Left lung (tissue), 4 donors: ENCODE measurements at regions not wholly inside any gene's neighbourhood (a gene's known extent, or its start where the extent isn't known, plus 50 kb on each side); places are given as distances from the start of the nearest gene placed in this dataset.

ENCODE experiments used
- ATAC-seq: fragments of 200-7000 bp; cut with Tn5 transposase; one replicate; pipeline ENCODE4 v1.9.1; 2020; ENCODE audit warnings: moderate library complexity
- DNase-seq, 4 donors: peaks; one replicate each; pipeline ENCODE4 v3.0.0-alpha.2; 2013 to 2020
- H3K27ac ChIP-seq, 2 donors: fragments of 200-600 bp; sonication (generic) in 1 of 2; one replicate each; pipeline versions ENCODE4 v1.5.0 to v1.8.0; 2020 to 2021
- H3K27me3 ChIP-seq, 2 donors: fragments of 200-600 bp; sonication (generic) in 1 of 2; one replicate each; pipeline versions ENCODE4 v1.5.0 to v1.8.0; 2020 to 2021
- H3K36me3 ChIP-seq, 2 donors: fragments of 200-600 bp; sonication (generic) in 1 of 2; one replicate each; pipeline versions ENCODE4 v1.5.0 to v1.8.0; 2020 to 2021
- H3K4me1 ChIP-seq, 2 donors: fragments of 200-600 bp; one replicate each; pipeline ENCODE4 v1.8.0; 2021
- H3K4me3 ChIP-seq, 2 donors: fragments of 200-600 bp; sonication (generic) in 1 of 2; one replicate each; pipeline versions ENCODE4 v1.5.0 to v1.8.0; 2020 to 2021; ENCODE audit warnings: mild to moderate bottlenecking in 1 of 2
- H3K9me3 ChIP-seq, 2 donors: fragments of 200-600 bp; sonication (generic) in 1 of 2; one replicate each; pipeline versions ENCODE4 v1.5.0 to v1.8.0; 2020 to 2021
- intact Hi-C, 2 donors: fragments of 100-400 bp; cut with DNase I; formaldehyde crosslinking; loops; one replicate each; pipeline versions ENCODE4 v1.11.2 to v1.14.2; 2022
- TF ChIP-seq, protein P1 (sequence below), 2 donors: fragments of 200-600 bp; sonication (generic) in 1 of 2; IDR thresholded peaks; one replicate each; pipeline versions ENCODE4 v1.5.0 to v1.8.0; 2021; ENCODE audit warnings: antibody characterized with exemption in 2 of 2
- donor health status: DM: no; HTN: yes; CAD: no.
- donor health status: DM: no; HTN: no; CAD: no.

- Histone ChIP-seq H3K9me3 (peaks cover 0 to 25% of the 10 kb centered on the region in 2 donors), H3K27ac (no peak overlapping the region), H3K27me3 (no peaks in the 10 kb centered on the region), H3K36me3 (no peaks in the 10 kb centered on the region), H3K4me3 (no peak overlapping the region), H3K4me1 (no peaks in the 10 kb centered on the region)
- ATAC-seq (no peak), DNase-seq (no peak)
- TF ChIP-seq, protein P1, sequence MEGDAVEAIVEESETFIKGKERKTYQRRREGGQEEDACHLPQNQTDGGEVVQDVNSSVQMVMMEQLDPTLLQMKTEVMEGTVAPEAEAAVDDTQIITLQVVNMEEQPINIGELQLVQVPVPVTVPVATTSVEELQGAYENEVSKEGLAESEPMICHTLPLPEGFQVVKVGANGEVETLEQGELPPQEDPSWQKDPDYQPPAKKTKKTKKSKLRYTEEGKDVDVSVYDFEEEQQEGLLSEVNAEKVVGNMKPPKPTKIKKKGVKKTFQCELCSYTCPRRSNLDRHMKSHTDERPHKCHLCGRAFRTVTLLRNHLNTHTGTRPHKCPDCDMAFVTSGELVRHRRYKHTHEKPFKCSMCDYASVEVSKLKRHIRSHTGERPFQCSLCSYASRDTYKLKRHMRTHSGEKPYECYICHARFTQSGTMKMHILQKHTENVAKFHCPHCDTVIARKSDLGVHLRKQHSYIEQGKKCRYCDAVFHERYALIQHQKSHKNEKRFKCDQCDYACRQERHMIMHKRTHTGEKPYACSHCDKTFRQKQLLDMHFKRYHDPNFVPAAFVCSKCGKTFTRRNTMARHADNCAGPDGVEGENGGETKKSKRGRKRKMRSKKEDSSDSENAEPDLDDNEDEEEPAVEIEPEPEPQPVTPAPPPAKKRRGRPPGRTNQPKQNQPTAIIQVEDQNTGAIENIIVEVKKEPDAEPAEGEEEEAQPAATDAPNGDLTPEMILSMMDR (IDR thresholded peaks at IDR 0.05), result no peak
- intact Hi-C loops, result no loop called here
Measured at GRCh38 chr6:67558985-67559384, 1076.1 kb upstream of the ADGRB3 start.

- ATAC-seq (no peak), DNase-seq (no peak)
- no peaks in the 10 kb centered on the region for H3K36me3 ChIP-seq
- TF ChIP-seq, protein P1 (IDR thresholded peaks at IDR 0.05), result no peak
- no peaks in the 10 kb centered on the region for H3K4me1 ChIP-seq
- intact Hi-C loops, result no loop called here
- peaks cover 0 to 34% of the 10 kb centered on the region in 2 donors for H3K9me3 ChIP-seq
- no peak overlapping the region for H3K27ac ChIP-seq
- H3K4me3 ChIP-seq, result no peak overlapping the region
- no peaks in the 10 kb centered on the region for H3K27me3 ChIP-seq
Measured at GRCh38 chr6:67544851-67545452, 1090.1 kb upstream of the ADGRB3 start.

- Histone ChIP-seq H3K4me3 (no peak overlapping the region), H3K9me3 (peaks cover 0 to 30% of the 10 kb centered on the region in 2 donors), H3K27ac (no peak overlapping the region), H3K27me3 (no peaks in the 10 kb centered on the region), H3K36me3 (no peaks in the 10 kb centered on the region), H3K4me1 (no peaks in the 10 kb centered on the region)
- TF ChIP-seq, protein P1 (IDR thresholded peaks at IDR 0.05), result no peak
- no peak for ATAC-seq
- DNase-seq, result no peak
- intact Hi-C loops, result no loop called here
Measured at GRCh38 chr6:67541586-67541985, 1093.5 kb upstream of the ADGRB3 start.

GRCh38 chr6:67538032-67538431, 1097.0 kb upstream of the ADGRB3 start:
- Histone ChIP-seq H3K27ac (no peak overlapping the region), H3K9me3 (peaks cover 0 to 15% of the 10 kb centered on the region in 2 donors), H3K36me3 (no peaks in the 10 kb centered on the region), H3K27me3 (no peaks in the 10 kb centered on the region), H3K4me3 (no peak overlapping the region), H3K4me1 (no peaks in the 10 kb centered on the region)
- DNase-seq, result no peak
- intact Hi-C loops, result no loop called here
- TF ChIP-seq, protein P1 (IDR thresholded peaks at IDR 0.05), result no peak
- no peak for ATAC-seq

DNA sequence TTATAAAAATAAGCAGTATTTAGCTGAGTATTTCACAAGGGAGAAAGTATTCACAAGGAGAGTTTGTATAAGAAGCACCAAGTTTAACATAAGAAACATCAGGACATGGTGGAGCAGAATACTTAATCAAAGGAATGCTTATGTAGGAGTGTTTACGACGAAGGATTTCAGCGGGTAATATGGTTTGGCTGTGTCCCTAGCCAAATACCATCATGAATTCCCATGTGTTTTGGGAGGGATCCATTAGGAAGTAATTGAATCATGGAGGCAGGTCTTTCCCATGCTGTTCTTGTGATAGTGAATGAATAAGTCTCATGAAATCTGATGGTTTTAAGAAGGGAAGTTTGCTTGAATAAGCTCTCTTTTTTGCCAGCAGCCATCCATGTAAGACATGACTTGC, 1099.1 kb upstream of the ADGRB3 start:
- no peaks in the 10 kb centered on the region for H3K27me3 ChIP-seq
- H3K36me3 ChIP-seq, result no peaks in the 10 kb centered on the region
- no peaks in the 10 kb centered on the region for H3K4me1 ChIP-seq
- no peak overlapping the region for H3K4me3 ChIP-seq
- TF ChIP-seq, protein P1 (IDR thresholded peaks at IDR 0.05), result no peak
- ATAC-seq (no peak), DNase-seq (no peak)
- no peak overlapping the region for H3K27ac ChIP-seq
- peaks cover 0 to 7% of the 10 kb centered on the region in 2 donors for H3K9me3 ChIP-seq
- intact Hi-C loops, result no loop called here
